CD14-positive monocyte (primary cell): ENCODE measurements at regions not wholly inside any gene's neighbourhood (a gene's known extent, or its start where the extent isn't known, plus 50 kb on each side); places are given as distances from the start of the nearest gene placed in this dataset.

ENCODE experiments used
- DNase-seq, 3 donors: peaks; one replicate each; pipeline ENCODE4 v3.0.0-alpha.2; 2011 to 2022
- H2AFZ ChIP-seq: 2 replicates; pipeline ENCODE4 v1.6.0; 2012; ENCODE audit warnings: mild to moderate bottlenecking, low read depth, low read length, inconsistent platforms; ENCODE audit not compliant: insufficient read depth, poor library complexity, severe bottlenecking
- H3K27ac ChIP-seq, 2 donors: 1 replicate in 1 of 2; 2 replicates in 1 of 2; pipeline ENCODE4 v1.5.1; 2012 to 2013; ENCODE audit warnings: low read length in 2 of 2, control low read depth in 1 of 2, inconsistent platforms in 1 of 2, low read depth in 1 of 2, mild to moderate bottlenecking in 1 of 2
- H3K27me3 ChIP-seq, 2 donors: one replicate each; pipeline versions ENCODE4 v1.6.0 to v1.6.1; 2011 to 2013; ENCODE audit warnings: low read length in 2 of 2; ENCODE audit not compliant: control insufficient read depth in 2 of 2, insufficient read depth in 2 of 2
- H3K36me3 ChIP-seq, 2 donors: replicated peaks in 1 of 2; 1 replicate in 1 of 2; 2 replicates in 1 of 2; pipeline versions ENCODE4 v1.5.1 to v1.6.1; 2012 to 2013; ENCODE audit warnings: low read length in 2 of 2, control low read depth in 1 of 2, inconsistent platforms in 1 of 2, mild to moderate bottlenecking in 1 of 2; ENCODE audit not compliant: insufficient read depth in 2 of 2, control insufficient read depth in 1 of 2
- H3K4me1 ChIP-seq, 2 donors: 1 replicate in 1 of 2; 2 replicates in 1 of 2; pipeline versions ENCODE4 v1.5.1 to v1.6.1; 2012 to 2013; ENCODE audit warnings: low read length in 2 of 2, control low read depth in 1 of 2, inconsistent platforms in 1 of 2, mild to moderate bottlenecking in 1 of 2, moderate library complexity in 1 of 2; ENCODE audit not compliant: insufficient read depth in 2 of 2, control insufficient read depth in 1 of 2
- H3K4me2 ChIP-seq: replicated peaks from 2 replicates; pipeline ENCODE3; 2012; ENCODE audit warnings: low read length, moderate library complexity, mild to moderate bottlenecking; ENCODE audit not compliant: poor library complexity, severe bottlenecking; ENCODE audit errors: extremely low read depth
- H3K4me3 ChIP-seq, 3 experiments: fragments of 200-600 bp in 1 of 3; sonication (generic) in 1 of 3; replicated peaks in 1 of 3; 1 replicate in 2 of 3; 2 replicates in 1 of 3; pipeline ENCODE4 v1.5.1; 2011 to 2013; ENCODE audit warnings: low read length in 3 of 3, mild to moderate bottlenecking in 3 of 3, control low read depth in 2 of 3, low read depth in 2 of 3, inconsistent platforms in 1 of 3, moderate library complexity in 1 of 3
- H3K79me2 ChIP-seq: 2 replicates; pipeline ENCODE4 v1.6.0; 2012; ENCODE audit warnings: mild to moderate bottlenecking, control low read depth, inconsistent platforms, low read length, moderate library complexity; ENCODE audit not compliant: insufficient read depth
- H3K9ac ChIP-seq: 2 replicates; pipeline ENCODE4 v1.6.0; 2017; ENCODE audit warnings: low read length, mild to moderate bottlenecking; ENCODE audit not compliant: insufficient read depth, poor library complexity, severe bottlenecking
- H3K9me3 ChIP-seq, 2 donors: replicated peaks in 1 of 2; 1 replicate in 1 of 2; 2 replicates in 1 of 2; pipeline versions ENCODE4 v1.5.1 to v1.6.1; 2012 to 2013; ENCODE audit warnings: low read length in 2 of 2, control low read depth in 1 of 2; ENCODE audit not compliant: control insufficient read depth in 1 of 2, insufficient read depth in 1 of 2
- H4K20me1 ChIP-seq: 2 replicates; pipeline ENCODE4 v1.6.0; 2012; ENCODE audit warnings: mild to moderate bottlenecking, low read length, control low read depth, moderate library complexity; ENCODE audit not compliant: insufficient read depth
- H3K27ac Mint-ChIP-seq, 7 donors: one replicate each; pipeline ENCODE4 v1.8.0; 2020; ENCODE audit warnings: mild to moderate bottlenecking in 7 of 7, mixed read lengths in 7 of 7, moderate library complexity in 6 of 7, inconsistent platforms in 2 of 7
- H3K27me3 Mint-ChIP-seq, 3 donors: one replicate each; pipeline ENCODE4 v1.8.0; 2021 to 2022; ENCODE audit warnings: low read depth in 3 of 3, mild to moderate bottlenecking in 3 of 3, mixed read lengths in 3 of 3, moderate library complexity in 3 of 3, inconsistent platforms in 1 of 3
- H3K36me3 Mint-ChIP-seq, 2 donors: one replicate each; pipeline ENCODE4 v1.8.0; 2020; ENCODE audit warnings: mixed read lengths in 2 of 2, inconsistent platforms in 1 of 2, mild to moderate bottlenecking in 1 of 2
- H3K4me1 Mint-ChIP-seq: one replicate; pipeline ENCODE4 v1.8.0; 2020; ENCODE audit warnings: mild to moderate bottlenecking, mixed read lengths
- H3K4me3 Mint-ChIP-seq, 2 donors: one replicate each; pipeline ENCODE4 v1.8.0; 2020; ENCODE audit warnings: mild to moderate bottlenecking in 2 of 2, mixed read lengths in 2 of 2, moderate library complexity in 1 of 2
- H3K9me3 Mint-ChIP-seq, 7 donors: one replicate each; pipeline ENCODE4 v1.8.0; 2020 to 2022; ENCODE audit warnings: mixed read lengths in 7 of 7, mild to moderate bottlenecking in 6 of 7, moderate library complexity in 6 of 7, inconsistent platforms in 2 of 7
- WGBS: methylation state at CpG from one replicate; pipeline ENCODE4 v1.1.5; 2013; ENCODE audit warnings: missing lambda C conversion rate; ENCODE audit not compliant: insufficient coverage; 5-methylcytosine and 5-hydroxymethylcytosine counted together
- intact Hi-C, 2 donors: fragments of 100-400 bp; cut with micrococcal nuclease; formaldehyde crosslinking; loops; one replicate each; pipeline versions ENCODE4 v1.15.0 to v1.15.1; 2023
- TF ChIP-seq, protein P1 (sequence below): fragments of 200-600 bp; IDR thresholded peaks from one replicate; pipeline ENCODE4 v1.8.0; 2022; ENCODE audit warnings: antibody characterized with exemption, mild to moderate bottlenecking

- Histone ChIP-seq H3K4me2 (no peak overlapping the region), H3K4me3 (no peak overlapping the region), H3K9me3 (no peaks in the 10 kb centered on the region), H4K20me1 (no peaks in the 10 kb centered on the region), H3K9ac (no peak overlapping the region), H3K4me1 (peaks cover 4 to 15% of the 10 kb centered on the region in 2 donors), H3K27ac (no peak overlapping the region), H2AFZ (no peak overlapping the region), H3K36me3 (no peaks in the 10 kb centered on the region), H3K27me3 (no peaks in the 10 kb centered on the region), H3K79me2 (no peaks in the 10 kb centered on the region)
- WGBS, result 0% methylated on average over 1 of the region's 1 CpG
- Mint-ChIP-seq H3K4me1 (peaks cover 19% of the 10 kb centered on the region), H3K27ac (peak overlapping the region in 3 of 7 donors; percentile 72 to 88 (median 73)), H3K9me3 (peaks cover 0 to 6% (median 0%) of the 10 kb centered on the region in 7 donors), H3K27me3 (peaks cover 0 to 6% (median 1%) of the 10 kb centered on the region in 3 donors), H3K36me3 (no peaks in the 10 kb centered on the region), H3K4me3 (no peak overlapping the region)
- DNase-seq, result peak; percentile 23 to 69 (median 41)
- TF ChIP-seq, protein P1, sequence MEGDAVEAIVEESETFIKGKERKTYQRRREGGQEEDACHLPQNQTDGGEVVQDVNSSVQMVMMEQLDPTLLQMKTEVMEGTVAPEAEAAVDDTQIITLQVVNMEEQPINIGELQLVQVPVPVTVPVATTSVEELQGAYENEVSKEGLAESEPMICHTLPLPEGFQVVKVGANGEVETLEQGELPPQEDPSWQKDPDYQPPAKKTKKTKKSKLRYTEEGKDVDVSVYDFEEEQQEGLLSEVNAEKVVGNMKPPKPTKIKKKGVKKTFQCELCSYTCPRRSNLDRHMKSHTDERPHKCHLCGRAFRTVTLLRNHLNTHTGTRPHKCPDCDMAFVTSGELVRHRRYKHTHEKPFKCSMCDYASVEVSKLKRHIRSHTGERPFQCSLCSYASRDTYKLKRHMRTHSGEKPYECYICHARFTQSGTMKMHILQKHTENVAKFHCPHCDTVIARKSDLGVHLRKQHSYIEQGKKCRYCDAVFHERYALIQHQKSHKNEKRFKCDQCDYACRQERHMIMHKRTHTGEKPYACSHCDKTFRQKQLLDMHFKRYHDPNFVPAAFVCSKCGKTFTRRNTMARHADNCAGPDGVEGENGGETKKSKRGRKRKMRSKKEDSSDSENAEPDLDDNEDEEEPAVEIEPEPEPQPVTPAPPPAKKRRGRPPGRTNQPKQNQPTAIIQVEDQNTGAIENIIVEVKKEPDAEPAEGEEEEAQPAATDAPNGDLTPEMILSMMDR, result no peak
- intact Hi-C loops, result no loop called here
These were observed 123.2 kb upstream of the FGGY start for GRCh38 chr1:59173721-59174120.

GRCh38 chr1:59176471-59176870 is 120.4 kb upstream of the FGGY start:
- peak in 2 of 3 donors; percentile 10 to 26 for DNase-seq
- Mint-ChIP-seq H3K27me3 (peaks cover 0 to 2% (median 2%) of the 10 kb centered on the region in 3 donors), H3K4me1 (peaks cover 19% of the 10 kb centered on the region), H3K9me3 (peaks cover 0 to 6% (median 0%) of the 10 kb centered on the region in 7 donors), H3K27ac (no peak overlapping the region), H3K36me3 (no peaks in the 10 kb centered on the region), H3K4me3 (no peak overlapping the region)
- WGBS, result no CpG with 5 or more reads among the region's 3 CpGs
- no peak overlapping the region for H3K27ac ChIP-seq
- no peak overlapping the region for H3K4me2 ChIP-seq
- TF ChIP-seq, protein P1, result no peak
- no peak overlapping the region for H3K4me3 ChIP-seq
- H3K4me1 ChIP-seq, result peaks cover 4 to 15% of the 10 kb centered on the region in 2 donors
- no peak overlapping the region for H3K9ac ChIP-seq
- no peaks in the 10 kb centered on the region for H3K79me2 ChIP-seq
- intact Hi-C loops, result no loop called here
- H3K36me3 ChIP-seq, result no peaks in the 10 kb centered on the region
- H3K9me3 ChIP-seq, result no peaks in the 10 kb centered on the region
- H3K27me3 ChIP-seq, result no peaks in the 10 kb centered on the region
- no peaks in the 10 kb centered on the region for H4K20me1 ChIP-seq
- no peak overlapping the region for H2AFZ ChIP-seq
